Eye (tissue), 1 donor: ENCODE measurements at regions not wholly inside any gene's neighbourhood (a gene's known extent, or its start where the extent isn't known, plus 50 kb on each side); places are given as distances from the start of the nearest gene placed in this dataset.

Experiments
- DNase-seq: peaks from one replicate; pipeline ENCODE4 v3.0.0-alpha.2; 2015

DNA sequence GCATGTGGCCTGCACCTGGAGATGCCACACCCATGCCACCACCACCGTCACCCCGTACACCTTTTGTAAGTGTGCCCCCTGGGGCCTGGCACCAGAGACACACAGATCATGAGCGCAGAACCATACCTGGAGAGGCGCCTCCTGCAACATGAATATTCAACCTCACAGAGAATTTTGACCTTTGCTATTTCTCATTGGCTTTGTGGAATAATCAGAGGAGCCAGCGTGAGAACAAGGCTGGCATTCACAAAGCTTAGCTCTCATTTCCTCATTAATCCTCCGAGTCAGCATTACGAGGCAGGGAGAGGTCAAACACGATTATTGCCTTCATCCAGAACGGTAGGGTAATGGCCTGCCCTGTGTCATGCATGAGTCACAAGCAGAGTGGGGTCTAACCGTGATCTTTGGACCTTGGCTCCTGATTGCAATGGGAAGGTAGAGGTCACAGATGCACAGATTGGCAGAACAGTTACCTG, 73.0 kb upstream of the POMGNT2 start:
- no peak for DNase-seq

DNA sequence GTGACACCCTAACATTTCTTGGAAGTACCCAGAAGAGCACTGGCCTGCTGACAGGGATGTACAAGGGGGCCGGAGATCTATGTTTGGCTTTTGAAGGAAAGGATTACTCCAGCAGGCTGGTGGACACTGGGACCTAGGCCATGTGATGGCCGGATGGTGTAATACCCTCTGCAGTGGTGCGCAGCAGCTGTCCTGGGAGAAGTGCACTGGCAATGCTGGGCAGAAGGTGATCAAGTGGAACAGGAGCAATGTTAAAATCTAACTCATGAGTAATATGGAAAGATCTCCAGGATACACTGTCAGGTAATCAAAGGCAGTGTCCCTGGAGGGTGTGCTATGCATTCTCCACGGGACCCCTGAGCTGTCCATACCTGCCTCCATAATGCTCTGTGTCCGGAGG, 71.2 kb upstream of the POMGNT2 start:
- DNase-seq, result no peak

DNA sequence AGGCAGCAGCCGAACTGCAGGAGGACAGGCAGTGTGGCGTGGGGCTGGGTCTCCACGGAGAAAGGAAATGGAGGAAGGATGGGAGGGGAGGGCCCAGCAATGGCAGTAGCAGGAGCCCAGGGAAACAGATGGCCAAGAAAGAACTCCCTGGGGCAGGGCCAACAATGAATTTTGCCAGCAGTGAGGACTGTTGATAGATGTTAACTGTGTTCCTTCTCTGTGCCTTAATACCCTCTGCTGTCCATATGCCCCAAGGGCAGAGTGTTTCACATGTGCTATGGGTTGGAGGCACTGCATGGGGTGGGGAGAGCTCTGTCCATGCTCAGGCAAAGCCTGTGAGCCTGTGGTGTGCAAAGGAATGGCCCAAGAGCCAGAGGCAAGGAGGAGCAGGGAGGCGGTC, 70.8 kb upstream of the POMGNT2 start:
- DNase-seq, result no peak

DNA sequence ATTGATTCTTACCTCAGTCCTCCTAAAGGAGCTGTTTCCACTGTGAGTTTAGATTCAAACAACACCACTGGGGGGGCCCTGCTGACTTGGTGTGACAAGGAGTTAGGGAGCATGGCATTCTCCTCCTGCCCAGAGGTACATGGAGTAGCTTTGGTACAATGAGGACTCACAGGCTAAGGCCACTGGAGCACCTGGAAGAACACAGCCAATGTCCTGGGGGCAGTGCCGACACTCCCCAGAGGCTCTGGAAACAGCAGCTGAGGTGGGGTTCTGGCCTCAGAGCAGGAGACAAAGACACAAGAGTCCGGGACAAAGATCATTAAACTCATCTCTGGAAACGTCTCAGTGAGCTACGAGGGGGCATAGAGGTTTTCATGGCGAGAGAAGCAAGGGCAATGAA, 69.7 kb upstream of the POMGNT2 start:
- no peak for DNase-seq

DNA sequence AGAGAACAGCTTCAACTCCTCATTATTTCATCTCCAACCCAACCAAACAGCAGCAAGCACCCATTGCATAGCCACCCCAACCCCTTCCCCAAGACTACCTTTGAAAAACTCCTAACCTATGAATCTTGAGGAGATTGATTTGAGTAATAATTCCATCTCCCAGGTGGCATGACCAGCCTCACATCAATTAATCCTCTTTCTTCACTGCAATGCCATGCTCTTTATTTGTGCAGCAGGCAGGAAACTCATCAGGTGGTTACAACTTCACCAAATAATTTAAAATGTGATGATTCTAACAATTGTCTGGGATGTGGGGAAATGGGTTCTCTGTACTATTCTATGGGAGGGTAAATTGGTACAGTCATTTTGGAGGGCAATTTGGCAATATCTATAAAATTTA, 68.1 kb upstream of the POMGNT2 start:
- no peak for DNase-seq

DNA sequence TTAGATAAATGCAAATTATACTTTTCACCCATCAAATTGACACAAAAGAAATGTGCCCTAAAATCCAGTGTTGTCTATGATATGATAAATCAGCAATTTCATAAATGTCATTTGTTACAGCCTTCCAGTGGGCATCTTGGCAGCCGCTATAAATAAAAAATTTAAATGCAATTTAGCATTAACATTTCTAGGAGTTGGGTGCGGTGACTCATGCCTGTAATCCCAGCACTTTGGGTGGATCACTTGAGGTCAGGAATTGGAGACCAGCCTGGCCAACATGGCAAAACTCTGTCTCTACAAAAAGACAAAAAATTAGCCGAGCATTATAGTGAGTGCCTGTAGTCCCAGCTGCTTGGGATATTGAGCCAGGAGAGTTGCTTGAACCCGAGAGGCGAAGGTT, 65.9 kb upstream of the POMGNT2 start:
- DNase-seq, result no peak

DNA sequence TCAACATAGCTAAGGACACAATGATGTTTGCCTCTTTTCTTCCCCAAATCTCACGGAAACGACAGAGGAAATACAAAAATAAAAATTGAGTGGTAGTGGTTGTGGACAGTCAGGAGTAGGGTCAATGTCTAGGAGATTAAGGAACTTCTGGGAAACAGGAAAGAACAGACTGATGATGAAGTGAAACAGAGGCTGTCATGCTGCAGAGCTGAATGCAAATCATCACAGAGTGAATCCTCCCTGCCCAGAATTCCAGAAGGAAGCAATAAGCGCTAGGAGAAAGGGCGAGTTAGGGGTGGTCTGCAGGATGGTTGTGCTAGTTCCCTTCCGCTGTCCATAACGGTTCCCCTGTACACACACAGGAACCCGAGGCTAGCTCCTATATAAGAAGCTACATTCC, 64.7 kb upstream of the POMGNT2 start:
- DNase-seq, result no peak

DNA sequence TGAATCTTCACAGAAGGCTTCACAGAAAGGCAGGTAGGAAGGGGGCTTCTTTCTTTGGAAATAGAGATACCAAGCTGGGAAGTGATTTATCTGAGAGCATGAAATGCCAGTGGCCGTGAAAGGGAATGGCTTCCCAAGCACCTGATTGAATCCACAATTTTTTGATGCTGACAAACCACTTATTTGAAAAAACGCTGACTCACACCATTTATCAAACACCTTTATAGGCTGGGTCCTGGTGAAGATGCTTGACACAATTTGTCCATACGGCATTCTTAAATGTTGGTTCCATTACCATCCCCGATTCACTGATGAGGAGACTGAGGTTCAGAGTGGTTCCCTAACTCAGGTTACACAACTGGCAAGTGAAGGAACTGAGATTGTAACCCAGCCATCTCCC, 64.1 kb upstream of the POMGNT2 start:
- DNase-seq, result no peak

DNA sequence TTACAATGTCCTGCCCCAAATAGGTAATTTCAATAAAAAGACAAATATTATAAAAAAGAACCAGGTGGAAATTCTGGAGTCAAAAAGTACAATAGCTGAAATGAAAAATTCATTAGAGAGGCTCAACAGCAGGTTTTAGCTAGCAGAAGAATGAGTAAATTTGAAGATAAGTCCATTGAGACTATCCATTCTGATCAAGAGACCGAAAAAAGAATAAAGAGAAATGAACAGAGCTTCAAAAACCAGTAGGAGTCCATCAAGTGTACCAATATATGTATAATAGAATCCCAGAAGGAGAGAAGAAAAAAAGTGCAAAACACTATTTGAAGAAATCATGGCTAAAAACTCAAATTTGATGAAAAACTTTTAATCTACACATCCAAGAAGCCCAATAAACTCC, 60.5 kb upstream of the POMGNT2 start:
- DNase-seq, result no peak

DNA sequence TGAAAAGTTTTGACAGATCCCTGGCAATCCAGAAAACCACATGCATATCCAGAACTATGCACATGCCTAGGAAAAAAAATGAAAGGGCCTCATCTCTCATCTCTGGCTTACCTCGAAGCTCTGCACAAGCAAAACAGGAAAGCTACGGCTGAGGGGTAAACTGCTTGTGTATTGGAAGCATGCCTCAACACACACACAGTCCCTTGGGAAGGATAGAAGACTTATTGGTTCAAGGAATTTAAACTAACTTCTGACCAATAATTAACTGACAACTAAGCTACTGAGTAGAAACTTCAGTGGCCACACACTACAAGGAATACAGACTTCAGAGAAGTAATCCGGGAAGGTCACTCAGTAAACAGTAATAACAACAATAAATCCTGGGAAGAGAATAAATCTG, 59.9 kb upstream of the POMGNT2 start:
- no peak for DNase-seq

DNA sequence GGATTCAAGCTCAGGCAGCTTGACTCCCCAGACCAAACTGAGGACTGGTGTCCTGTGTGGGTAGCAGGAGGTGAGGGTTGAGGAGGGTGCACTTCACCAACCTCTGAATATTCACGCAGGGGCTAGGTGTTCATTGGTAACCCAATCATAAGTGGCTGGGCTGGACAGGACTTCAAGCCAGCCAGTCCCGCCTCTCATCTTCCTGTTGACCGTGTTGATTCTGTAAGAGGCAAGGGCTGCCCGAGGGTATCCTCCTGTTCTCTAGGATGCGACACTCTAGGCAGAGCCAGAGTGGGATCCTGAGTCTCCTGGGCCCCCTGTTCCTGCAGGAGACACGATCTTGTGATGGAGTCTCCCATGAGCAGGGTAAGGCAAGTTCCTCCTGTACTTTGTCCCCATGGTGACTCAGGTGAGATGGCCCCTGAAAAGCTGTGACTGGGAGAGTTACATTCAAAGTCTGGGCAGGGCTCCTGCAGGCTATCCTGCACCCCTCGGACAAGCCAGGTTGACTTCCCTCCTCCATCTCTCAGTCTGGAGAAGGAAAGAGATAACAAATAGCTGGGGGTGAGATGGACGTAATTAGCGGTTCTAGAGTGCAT, 58.1 kb upstream of the POMGNT2 start:
- DNase-seq, result no peak

DNA sequence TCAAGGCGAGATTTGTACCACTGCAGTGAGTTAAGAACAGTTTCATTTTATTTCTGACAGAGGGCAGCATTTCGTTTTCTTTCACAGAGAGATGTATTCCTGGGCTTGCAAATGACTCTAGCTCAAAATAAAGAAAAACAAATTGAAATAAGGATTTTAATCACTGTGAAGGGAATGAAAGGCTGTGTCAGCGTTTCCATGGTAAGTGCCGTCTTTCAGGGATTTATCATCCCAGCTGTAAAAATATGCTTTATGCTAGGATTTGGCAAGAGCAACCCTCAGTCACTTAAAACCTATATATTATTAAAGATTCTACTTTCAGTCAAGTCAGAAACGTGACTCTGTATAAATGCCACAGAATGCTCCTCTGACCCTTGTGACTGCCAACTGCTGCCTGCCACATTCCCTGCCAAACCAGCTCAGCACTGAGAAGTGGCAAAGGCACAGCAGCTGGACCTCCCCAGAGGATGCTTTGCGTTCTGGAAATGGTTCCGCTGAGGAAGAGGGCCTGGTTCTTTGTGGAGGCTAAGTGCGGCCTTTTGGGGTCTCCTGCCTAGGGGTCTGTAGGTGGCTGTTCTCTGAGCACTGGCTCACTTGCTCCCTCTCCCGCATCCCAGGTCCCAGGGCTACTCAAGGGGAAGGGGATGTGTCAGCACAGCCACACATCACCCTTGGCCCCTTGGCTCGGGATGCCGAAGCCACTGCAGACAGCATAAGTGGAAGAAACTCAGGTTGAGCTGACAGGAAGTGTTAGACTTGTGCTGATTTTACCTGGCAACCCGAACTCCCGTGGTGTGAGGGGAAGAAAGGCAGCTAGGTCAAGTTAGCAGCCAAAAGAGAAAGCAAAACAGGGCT, 56.6 kb upstream of the POMGNT2 start:
- peak; percentile 70 for DNase-seq

DNA sequence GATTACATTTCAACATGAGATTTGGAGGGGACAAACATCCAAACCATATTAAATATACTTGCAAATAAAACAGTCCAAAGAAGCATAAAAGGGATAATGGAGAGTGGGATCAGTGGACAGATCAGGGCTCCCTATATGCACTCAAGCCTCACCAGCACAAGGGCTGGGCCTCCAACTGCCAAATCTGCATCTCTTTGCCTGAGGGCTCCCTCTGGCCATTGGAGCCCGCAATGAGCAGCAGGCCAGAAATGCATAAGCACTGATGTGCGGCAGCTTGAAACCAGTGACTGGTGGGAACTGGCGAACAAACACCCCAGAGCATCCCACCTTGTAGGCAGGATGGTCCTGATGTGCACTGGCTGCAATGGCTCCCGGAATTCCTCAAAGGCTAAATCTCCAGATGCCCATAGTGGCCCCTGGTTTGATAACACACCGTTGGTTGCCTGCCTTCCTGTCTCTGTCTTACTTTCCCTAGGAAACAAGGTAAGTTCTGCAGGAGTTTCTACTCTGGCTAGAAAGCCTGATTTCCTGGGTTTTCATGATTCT, 55.9 kb upstream of the POMGNT2 start:
- peak; percentile 20 for DNase-seq

DNA sequence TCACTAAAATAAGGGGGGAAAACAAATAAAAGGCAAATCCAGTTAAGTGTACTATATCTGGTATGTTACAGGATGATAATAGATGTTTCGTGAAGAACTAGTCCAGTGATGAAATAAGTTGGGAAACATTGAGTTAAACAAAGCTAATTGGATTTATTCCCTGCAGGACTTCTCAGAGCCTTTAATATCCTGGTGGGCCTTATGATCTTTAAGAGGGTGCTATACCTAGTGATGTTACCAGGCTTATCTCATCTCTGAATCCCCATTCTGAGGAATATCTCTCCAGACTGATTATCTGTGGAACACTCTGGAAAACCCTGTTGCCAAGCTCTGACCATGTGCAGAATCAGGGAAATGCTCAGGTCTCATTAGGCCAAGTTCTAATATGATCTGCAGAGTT, 54.8 kb upstream of the POMGNT2 start:
- DNase-seq, result no peak

DNA sequence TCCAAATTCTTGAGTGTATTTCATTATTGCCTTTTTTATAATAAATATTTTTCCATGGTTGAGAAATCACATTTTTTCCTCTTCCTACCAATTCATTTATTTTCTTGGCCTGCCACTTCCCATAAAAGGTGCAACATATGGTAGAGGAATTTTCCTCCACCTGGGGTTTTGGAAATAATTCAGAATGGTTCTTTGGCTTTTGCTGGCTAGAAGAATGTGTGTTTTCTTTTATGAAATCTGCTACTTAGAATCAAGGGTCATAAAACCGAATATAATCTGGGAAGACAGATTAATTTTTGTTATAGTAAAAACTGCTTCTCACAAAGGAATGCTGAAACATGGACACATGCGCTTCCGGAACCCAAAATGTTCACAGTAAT, 54.0 kb upstream of the POMGNT2 start:
- no peak for DNase-seq

DNA sequence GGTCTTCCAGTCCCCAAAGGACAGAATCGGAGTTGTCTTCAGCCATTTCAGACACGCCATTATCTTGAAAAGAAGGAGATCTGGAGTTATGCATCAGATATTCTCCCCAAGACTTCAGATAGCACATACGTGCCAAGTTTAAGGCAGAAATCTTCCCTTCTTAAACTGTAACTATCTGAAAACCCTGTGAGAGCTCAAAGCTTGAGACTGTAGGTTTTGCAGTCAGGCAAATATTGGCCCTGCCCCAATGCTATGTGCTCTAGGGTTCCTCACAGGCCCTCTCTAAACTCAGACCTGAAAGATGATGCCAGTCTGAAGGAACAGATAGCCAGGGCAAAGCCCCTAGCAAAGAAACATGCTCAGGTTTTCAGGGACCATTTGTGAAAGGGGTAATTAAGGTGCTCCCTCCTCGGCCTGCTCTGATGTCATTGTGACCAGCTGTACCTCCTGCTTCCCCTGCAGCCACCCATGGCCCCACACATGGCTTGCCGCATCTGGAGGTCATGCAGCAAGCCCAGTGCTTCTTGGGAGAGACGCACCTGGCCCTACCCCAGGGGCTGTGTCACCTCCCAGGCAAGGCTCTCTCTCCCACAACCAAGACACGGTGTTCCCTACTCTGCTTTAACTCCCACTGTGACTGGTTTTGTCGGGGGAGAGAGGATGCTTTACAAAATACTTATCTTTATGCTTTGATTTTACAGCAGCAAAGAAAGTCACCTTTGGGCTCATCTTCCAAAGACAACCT, 53.4 kb upstream of the POMGNT2 start:
- DNase-seq, result no peak

DNA sequence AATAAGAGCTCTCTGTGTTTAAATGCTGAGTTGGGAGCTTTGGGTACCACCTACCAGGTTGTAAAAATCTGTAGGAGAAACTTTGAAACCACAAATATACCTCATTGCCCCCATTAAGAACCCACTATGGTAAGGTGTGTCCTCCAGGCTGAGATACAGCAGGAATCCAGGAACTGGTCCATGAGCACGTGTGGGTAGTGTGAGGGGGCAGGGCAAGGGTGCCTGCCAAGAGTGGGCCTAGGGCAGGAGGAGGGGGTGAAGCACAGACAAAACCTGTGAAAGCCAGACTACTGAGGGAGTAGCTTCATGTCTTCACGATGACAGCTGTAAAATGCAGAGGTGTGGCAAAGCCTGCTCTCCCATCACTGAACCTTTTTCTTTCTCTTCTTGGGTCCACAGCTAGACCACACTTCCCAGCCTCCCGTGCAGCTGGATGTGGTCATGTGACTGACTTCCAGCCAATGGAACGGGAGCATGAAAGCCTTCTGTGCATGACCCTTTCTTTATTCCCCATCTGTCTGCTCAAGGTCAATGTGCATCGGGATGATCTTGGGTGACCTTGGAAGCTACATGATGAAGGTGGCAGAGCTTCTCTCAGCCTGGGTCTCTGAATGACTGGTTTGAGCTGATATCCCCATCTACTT, 51.1 kb upstream of the POMGNT2 start:
- DNase-seq, result no peak

DNA sequence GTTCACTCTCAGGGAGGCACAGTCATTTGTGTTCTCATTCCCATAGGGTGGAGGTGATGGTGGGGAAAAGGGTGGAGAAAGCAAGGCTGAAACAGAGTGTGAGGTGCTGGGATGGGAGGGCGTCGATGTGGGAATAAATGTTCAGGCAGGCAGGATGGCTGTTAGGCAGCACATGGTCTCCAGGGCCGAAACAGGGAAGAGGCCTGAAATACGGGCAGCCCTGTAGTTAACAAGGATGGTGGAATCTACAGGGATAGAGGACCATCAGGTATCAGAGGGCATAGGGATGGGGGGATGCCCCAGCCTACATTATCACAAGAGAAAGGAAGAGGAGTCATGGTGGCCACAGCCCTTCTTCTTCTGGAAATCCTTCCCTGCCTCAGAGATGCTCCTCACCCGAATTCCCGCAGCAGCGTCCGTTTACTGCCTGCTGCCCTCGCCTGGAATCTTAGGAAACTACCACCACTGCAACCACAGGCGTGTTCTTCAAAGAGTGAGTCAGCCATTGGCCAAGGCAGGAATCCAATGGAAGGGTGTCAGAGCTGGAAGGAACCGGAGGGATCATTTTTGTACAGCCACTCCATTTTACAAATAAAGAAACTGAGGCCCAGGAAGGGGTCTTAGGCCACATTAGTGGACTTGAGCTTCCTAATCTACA, 49.7 kb upstream of the POMGNT2 start:
- DNase-seq, result peak; percentile 82
